Activated B cell treated with CpG ODN at 0.5 μM for 24 hours (primary cell): ENCODE measurements at regions not wholly inside any gene's neighbourhood (a gene's known extent, or its start where the extent isn't known, plus 50 kb on each side); places are given as distances from the start of the nearest gene placed in this dataset.

ENCODE experiments used
- ATAC-seq: fragments of 200-7000 bp; cut with Tn5 transposase; one replicate; pipeline ENCODE4 v1.10.0; 2021; ENCODE audit warnings: low read depth, mild to moderate bottlenecking, moderate library complexity
- CTCF ChIA-PET: fragments of 350-600 bp; sonication (Branson Sonifier 250); formaldehyde crosslinking; loops from one replicate; lab custom pipeline; 2021; ENCODE audit warnings: antibody characterized with exemption; lab: Charles Lee
- POLR2A ChIA-PET: fragments of 350-600 bp; sonication (Branson Sonifier 250); formaldehyde crosslinking; loops from one replicate; lab custom pipeline; 2021; ENCODE audit warnings: antibody characterized with exemption; lab: Charles Lee
- DNase-seq: peaks from one replicate; pipeline ENCODE4 v3.0.0; 2022
- H3K27ac Mint-ChIP-seq: one replicate; pipeline ENCODE4 v1.8.0; 2020; ENCODE audit warnings: mixed read lengths
- H3K27me3 Mint-ChIP-seq: one replicate; pipeline ENCODE4 v1.8.0; 2021; ENCODE audit warnings: mixed read lengths
- H3K36me3 Mint-ChIP-seq: one replicate; pipeline ENCODE4 v1.8.0; 2021; ENCODE audit warnings: low read depth, mixed read lengths
- H3K4me1 Mint-ChIP-seq: one replicate; pipeline ENCODE4 v1.8.0; 2021; ENCODE audit warnings: mixed read lengths
- H3K4me3 Mint-ChIP-seq: one replicate; pipeline ENCODE4 v1.8.0; 2020; ENCODE audit warnings: mild to moderate bottlenecking, mixed read lengths
- H3K9me3 Mint-ChIP-seq: one replicate; pipeline ENCODE4 v1.8.0; 2020; ENCODE audit warnings: mixed read lengths
- intact Hi-C: fragments of 100-400 bp; cut with micrococcal nuclease; formaldehyde crosslinking; loops from one replicate; pipeline ENCODE4 v1.15.1; 2024
- TF ChIP-seq, protein P1 (sequence below): fragments of 200-600 bp; IDR thresholded peaks from one replicate; pipeline ENCODE4 v1.8.0; 2022; ENCODE audit warnings: antibody characterized with exemption, mild to moderate bottlenecking

DNA sequence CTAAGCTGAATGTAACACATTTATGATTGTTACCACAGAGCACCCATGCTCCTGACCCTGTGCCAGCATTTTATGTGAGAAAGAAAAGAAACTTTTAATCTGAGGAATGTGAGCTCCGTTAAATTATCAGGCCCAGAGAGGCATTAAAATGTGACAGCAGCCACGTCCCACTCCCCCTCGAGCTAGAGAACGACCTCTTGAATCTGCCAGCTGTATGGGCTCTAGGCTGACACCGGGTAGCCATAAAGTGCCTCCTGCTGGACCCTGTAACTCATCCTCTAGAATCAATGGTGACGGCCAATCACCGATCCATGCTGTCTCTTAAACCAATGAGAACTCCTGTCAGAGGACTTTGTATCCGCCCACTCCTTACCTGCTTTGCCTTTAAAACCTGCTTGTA is 110.2 kb upstream of the ADRA2C start:
- intact Hi-C loops, result no loop called here
- ATAC-seq (no peak), DNase-seq (no peak)
- no peak overlapping the region for H3K27ac Mint-ChIP-seq
- peaks cover 6% of the 10 kb centered on the region for H3K4me1 Mint-ChIP-seq
- CTCF ChIA-PET, result no interaction called here
- H3K9me3 Mint-ChIP-seq, result no peaks in the 10 kb centered on the region
- H3K36me3 Mint-ChIP-seq, result no peaks in the 10 kb centered on the region
- no peak overlapping the region for H3K4me3 Mint-ChIP-seq
- POLR2A ChIA-PET, result no interaction called here
- H3K27me3 Mint-ChIP-seq, result peaks cover 15% of the 10 kb centered on the region
- TF ChIP-seq, protein P1, sequence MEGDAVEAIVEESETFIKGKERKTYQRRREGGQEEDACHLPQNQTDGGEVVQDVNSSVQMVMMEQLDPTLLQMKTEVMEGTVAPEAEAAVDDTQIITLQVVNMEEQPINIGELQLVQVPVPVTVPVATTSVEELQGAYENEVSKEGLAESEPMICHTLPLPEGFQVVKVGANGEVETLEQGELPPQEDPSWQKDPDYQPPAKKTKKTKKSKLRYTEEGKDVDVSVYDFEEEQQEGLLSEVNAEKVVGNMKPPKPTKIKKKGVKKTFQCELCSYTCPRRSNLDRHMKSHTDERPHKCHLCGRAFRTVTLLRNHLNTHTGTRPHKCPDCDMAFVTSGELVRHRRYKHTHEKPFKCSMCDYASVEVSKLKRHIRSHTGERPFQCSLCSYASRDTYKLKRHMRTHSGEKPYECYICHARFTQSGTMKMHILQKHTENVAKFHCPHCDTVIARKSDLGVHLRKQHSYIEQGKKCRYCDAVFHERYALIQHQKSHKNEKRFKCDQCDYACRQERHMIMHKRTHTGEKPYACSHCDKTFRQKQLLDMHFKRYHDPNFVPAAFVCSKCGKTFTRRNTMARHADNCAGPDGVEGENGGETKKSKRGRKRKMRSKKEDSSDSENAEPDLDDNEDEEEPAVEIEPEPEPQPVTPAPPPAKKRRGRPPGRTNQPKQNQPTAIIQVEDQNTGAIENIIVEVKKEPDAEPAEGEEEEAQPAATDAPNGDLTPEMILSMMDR, result no peak

- Mint-ChIP-seq H3K27ac (no peak overlapping the region), H3K4me3 (no peak overlapping the region), H3K36me3 (no peaks in the 10 kb centered on the region), H3K4me1 (peaks cover 4% of the 10 kb centered on the region), H3K27me3 (peaks cover 10% of the 10 kb centered on the region), H3K9me3 (no peaks in the 10 kb centered on the region)
- DNase-seq, result no peak
- ATAC-seq, result no peak
- TF ChIP-seq, protein P1, result no peak
- CTCF ChIA-PET, result no interaction called here
- POLR2A ChIA-PET, result no interaction called here
- intact Hi-C loops, result no loop called here
These were observed 110.7 kb upstream of the ADRA2C start for GRCh38 chr4:3655485-3655884.

DNA sequence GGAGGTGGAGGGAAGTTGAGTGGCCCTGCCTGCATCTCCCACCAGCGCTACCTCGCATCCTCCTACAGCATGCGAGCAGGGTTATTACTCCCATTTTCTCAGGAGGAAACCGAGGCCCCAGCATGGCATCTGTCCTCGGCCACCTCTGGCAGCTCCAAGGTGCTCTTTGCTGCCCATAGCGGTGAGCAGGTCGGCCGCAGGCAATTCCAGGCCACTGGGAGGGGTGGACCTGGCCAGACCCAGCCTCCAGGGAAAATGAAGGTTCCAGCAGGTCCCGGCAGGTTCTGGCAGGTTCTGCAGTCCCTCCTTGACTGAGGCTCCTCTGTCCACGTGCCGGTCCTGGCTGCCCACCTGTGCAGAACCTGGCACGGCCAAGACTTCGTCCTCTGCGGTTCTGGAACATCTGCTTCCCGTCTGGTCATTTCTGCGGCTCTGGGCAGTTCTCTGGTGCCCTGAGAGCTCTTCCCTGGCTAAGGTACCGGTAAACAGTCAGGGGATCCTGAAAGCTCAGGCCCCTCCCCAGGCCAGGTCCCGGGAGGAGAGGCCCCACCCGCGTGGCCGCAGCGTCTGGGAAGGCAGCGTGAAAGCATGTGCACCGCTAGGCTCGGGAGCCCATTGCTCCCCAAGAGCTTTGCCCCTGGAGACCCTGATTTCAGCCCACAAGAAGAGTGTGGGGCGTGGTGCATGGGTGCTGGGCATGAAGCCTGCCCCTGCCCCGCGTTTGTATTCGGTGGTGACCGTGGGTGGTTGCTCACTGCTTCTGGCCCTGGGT is 112.0 kb upstream of the ADRA2C start:
- no peak for DNase-seq
- ChIA-PET CTCF (no interaction called here), POLR2A (no interaction called here)
- intact Hi-C loops, result no loop called here
- TF ChIP-seq, protein P1, result no peak
- peaks cover 4% of the 10 kb centered on the region for H3K4me1 Mint-ChIP-seq
- H3K27me3 Mint-ChIP-seq, result peaks cover 8% of the 10 kb centered on the region
- no peak overlapping the region for H3K27ac Mint-ChIP-seq
- no peak overlapping the region for H3K4me3 Mint-ChIP-seq
- no peak for ATAC-seq
- no peaks in the 10 kb centered on the region for H3K36me3 Mint-ChIP-seq
- H3K9me3 Mint-ChIP-seq, result no peaks in the 10 kb centered on the region

DNA sequence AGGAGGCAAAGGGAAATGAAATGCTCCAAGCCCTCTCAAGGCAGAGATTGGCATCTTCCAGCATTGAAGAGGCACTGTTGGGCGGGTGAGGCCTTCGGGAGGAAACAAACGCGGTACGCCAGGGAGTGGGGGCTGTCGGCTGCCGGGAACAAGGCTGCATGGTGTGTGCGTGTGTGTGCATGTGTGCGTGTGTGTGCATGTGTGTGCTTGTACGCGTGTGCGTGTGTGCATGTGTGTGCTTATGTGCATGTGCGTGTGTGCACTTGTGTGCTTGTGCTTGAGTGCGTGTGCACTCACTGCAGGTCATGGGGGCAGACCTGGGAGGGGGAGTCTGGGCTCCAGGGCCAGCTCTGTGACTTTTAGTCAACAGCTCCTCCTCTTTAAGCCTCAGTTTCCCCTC is 113.6 kb upstream of the ADRA2C start:
- intact Hi-C loops, result no loop called here
- DNase-seq (no peak), ATAC-seq (no peak)
- H3K27me3 Mint-ChIP-seq, result peaks cover 8% of the 10 kb centered on the region
- H3K4me1 Mint-ChIP-seq, result peaks cover 4% of the 10 kb centered on the region
- TF ChIP-seq, protein P1, result no peak
- H3K36me3 Mint-ChIP-seq, result no peaks in the 10 kb centered on the region
- no peak overlapping the region for H3K4me3 Mint-ChIP-seq
- POLR2A ChIA-PET, result no interaction called here
- H3K9me3 Mint-ChIP-seq, result no peaks in the 10 kb centered on the region
- CTCF ChIA-PET, result no interaction called here
- no peak overlapping the region for H3K27ac Mint-ChIP-seq

GRCh38 chr4:3651267-3651845 is 114.8 kb upstream of the ADRA2C start:
- no peaks in the 10 kb centered on the region for H3K36me3 Mint-ChIP-seq
- TF ChIP-seq, protein P1, result no peak
- no peaks in the 10 kb centered on the region for H3K9me3 Mint-ChIP-seq
- no peak for ATAC-seq
- DNase-seq, result no peak
- H3K4me1 Mint-ChIP-seq, result no peaks in the 10 kb centered on the region
- no peak overlapping the region for H3K4me3 Mint-ChIP-seq
- CTCF ChIA-PET, result no interaction called here
- POLR2A ChIA-PET, result no interaction called here
- intact Hi-C loops, result no loop called here
- no peak overlapping the region for H3K27ac Mint-ChIP-seq
- peaks cover 5% of the 10 kb centered on the region for H3K27me3 Mint-ChIP-seq
